Tibial nerve (tissue), 4 donors: ENCODE measurements at regions not wholly inside any gene's neighbourhood (a gene's known extent, or its start where the extent isn't known, plus 50 kb on each side); places are given as distances from the start of the nearest gene placed in this dataset.

Source experiments
- DNase-seq, 2 donors: peaks; one replicate each; pipeline ENCODE4 v3.0.0-alpha.2; 2019; ENCODE audit warnings: low spot score in 2 of 2
- H3K27ac ChIP-seq, 4 donors: fragments of 200-600 bp; sonication (generic) in 3 of 4; one replicate each; pipeline ENCODE4 v1.5.1; 2017 to 2019; ENCODE audit warnings: mild to moderate bottlenecking in 1 of 4
- H3K27me3 ChIP-seq, 2 donors: fragments of 200-600 bp; sonication (generic) in 1 of 2; one replicate each; pipeline versions ENCODE4 v1.5.1 to v1.6.0; 2017 to 2019
- H3K36me3 ChIP-seq, 3 donors: fragments of 200-600 bp; sonication (generic); one replicate each; pipeline ENCODE4 v1.5.1; 2018 to 2019
- H3K4me1 ChIP-seq, 4 donors: fragments of 200-600 bp; sonication (generic) in 3 of 4; one replicate each; pipeline ENCODE4 v1.5.1; 2017 to 2019
- H3K4me3 ChIP-seq, 4 donors: fragments of 200-600 bp; sonication (generic) in 3 of 4; one replicate each; pipeline ENCODE4 v1.5.1; 2017 to 2019; ENCODE audit warnings: mild to moderate bottlenecking in 1 of 4, moderate library complexity in 1 of 4
- H3K9me3 ChIP-seq, 4 donors: fragments of 200-600 bp; sonication (generic) in 3 of 4; one replicate each; pipeline ENCODE4 v1.5.1; 2017 to 2019
- CTCF ChIP-seq, 5 experiments: fragments of 200-600 bp in 3 of 5; fragments of 450-650 bp in 2 of 5; sonication (generic) in 3 of 5; IDR thresholded peaks; one replicate each; pipeline ENCODE4 v1.5.1; 2016 to 2019; ENCODE audit warnings: antibody characterized with exemption in 5 of 5, mild to moderate bottlenecking in 3 of 5, moderate library complexity in 2 of 5
- EP300 ChIP-seq, 2 donors: sonication (generic); formaldehyde crosslinking; IDR thresholded peaks; one replicate each; pipeline ENCODE4 v1.6.1; 2017; ENCODE audit warnings: antibody characterized with exemption in 2 of 2, mild to moderate bottlenecking in 1 of 2
- POLR2A ChIP-seq, 2 donors: fragments of 450-650 bp; IDR thresholded peaks; one replicate each; pipeline ENCODE4 v1.6.1; 2017; ENCODE audit warnings: antibody characterized with exemption in 2 of 2, mild to moderate bottlenecking in 2 of 2, moderate library complexity in 2 of 2
- WGBS, 2 donors: methylation state at CpG; one replicate each; pipeline ENCODE4 v1.1.5; 2018; 5-methylcytosine and 5-hydroxymethylcytosine counted together

- WGBS, 2 donors = 72 to 90% methylated on average over 3 of the region's 3 CpGs
- Histone ChIP-seq H3K36me3 (no peaks in the 10 kb centered on the region), H3K27ac (no peak overlapping the region), H3K27me3 (peaks cover 0 to 6% of the 10 kb centered on the region in 2 donors), H3K4me3 (no peak overlapping the region), H3K4me1 (no peaks in the 10 kb centered on the region), H3K9me3 (no peaks in the 10 kb centered on the region)
- no peak for DNase-seq
- TF ChIP-seq EP300 (IDR thresholded peaks at IDR 0.05) = no peak
- no peak for TF ChIP-seq CTCF (IDR thresholded peaks at IDR 0.05)
- no peak for TF ChIP-seq POLR2A (IDR thresholded peaks at IDR 0.05)
Observed at GRCh38 chr11:134481135-134481534, 69.1 kb upstream of the B3GAT1 start.

GRCh38 chr11:134480136-134480712 lies 68.2 kb upstream of the B3GAT1 start:
- Histone ChIP-seq H3K27ac (no peak overlapping the region), H3K4me3 (no peak overlapping the region), H3K9me3 (no peaks in the 10 kb centered on the region), H3K4me1 (no peaks in the 10 kb centered on the region), H3K27me3 (peaks cover 0 to 7% of the 10 kb centered on the region in 2 donors), H3K36me3 (no peaks in the 10 kb centered on the region)
- 73 to 77% methylated on average over 5 of the region's 5 CpGs for WGBS, 2 donors
- DNase-seq = no peak
- no peak for TF ChIP-seq POLR2A (IDR thresholded peaks at IDR 0.05)

- Histone ChIP-seq H3K27ac (no peak overlapping the region), H3K36me3 (no peaks in the 10 kb centered on the region), H3K4me1 (no peaks in the 10 kb centered on the region), H3K9me3 (no peaks in the 10 kb centered on the region), H3K4me3 (no peak overlapping the region), H3K27me3 (peaks cover 0 to 7% of the 10 kb centered on the region in 2 donors)
- WGBS, 2 donors = 80 to 86% methylated on average over 21 of the region's 21 CpGs
- DNase-seq = no peak
- no peak for TF ChIP-seq EP300 (IDR thresholded peaks at IDR 0.05)
- no peak for TF ChIP-seq POLR2A (IDR thresholded peaks at IDR 0.05)
- no peak for TF ChIP-seq CTCF (IDR thresholded peaks at IDR 0.05)
Observed at GRCh38 chr11:134479206-134480135, 67.4 kb upstream of the B3GAT1 start.

GRCh38 chr11:134478611-134479010 lies 66.6 kb upstream of the B3GAT1 start:
- Histone ChIP-seq H3K36me3 (no peaks in the 10 kb centered on the region), H3K27ac (no peak overlapping the region), H3K4me3 (no peak overlapping the region), H3K4me1 (no peaks in the 10 kb centered on the region), H3K27me3 (peaks cover 0 to 7% of the 10 kb centered on the region in 2 donors), H3K9me3 (no peaks in the 10 kb centered on the region)
- WGBS, 2 donors = 20 to 35% methylated on average over 2 of the region's 2 CpGs
- TF ChIP-seq EP300 (IDR thresholded peaks at IDR 0.05) = no peak
- TF ChIP-seq CTCF (IDR thresholded peaks at IDR 0.05) = no peak
- TF ChIP-seq POLR2A (IDR thresholded peaks at IDR 0.05) = no peak
- no peak for DNase-seq

GRCh38 chr11:134478176-134478575 lies 66.1 kb upstream of the B3GAT1 start:
- Histone ChIP-seq H3K27ac (no peak overlapping the region), H3K4me1 (no peaks in the 10 kb centered on the region), H3K9me3 (no peaks in the 10 kb centered on the region), H3K36me3 (no peaks in the 10 kb centered on the region), H3K4me3 (no peak overlapping the region), H3K27me3 (peaks cover 0 to 7% of the 10 kb centered on the region in 2 donors)
- WGBS, 2 donors = 72 to 94% methylated on average over 7 of the region's 7 CpGs
- TF ChIP-seq POLR2A (IDR thresholded peaks at IDR 0.05) = no peak
- DNase-seq = no peak

GRCh38 chr11:134477486-134477885 lies 65.4 kb upstream of the B3GAT1 start:
- Histone ChIP-seq H3K4me3 (no peak overlapping the region), H3K27me3 (peaks cover 0 to 7% of the 10 kb centered on the region in 2 donors), H3K36me3 (no peaks in the 10 kb centered on the region), H3K27ac (no peak overlapping the region), H3K4me1 (no peaks in the 10 kb centered on the region), H3K9me3 (no peaks in the 10 kb centered on the region)
- no peak for DNase-seq
- 29 to 50% methylated on average over 2 of the region's 2 CpGs for WGBS, 2 donors
- TF ChIP-seq EP300 (IDR thresholded peaks at IDR 0.05) (no peak), CTCF (IDR thresholded peaks at IDR 0.05) (no peak)
